Hematopoietic multipotent progenitor cell treated with erythropoietin and hydrocortisone succinate and interleukin-3 and kit ligand, for 4 days (in vitro differentiated cells): ENCODE measurements at regions not wholly inside any gene's neighbourhood (a gene's known extent, or its start where the extent isn't known, plus 50 kb on each side); places are given as distances from the start of the nearest gene placed in this dataset.
"Not testable (repeated sequence)": the region's sequence is repeated elsewhere in the genome, so short reads cannot be mapped to it uniquely, and the experiment has no call there.

Source experiments
- DNase-seq: peaks from one replicate; pipeline ENCODE4 v3.0.0-alpha.2; 2015

DNA sequence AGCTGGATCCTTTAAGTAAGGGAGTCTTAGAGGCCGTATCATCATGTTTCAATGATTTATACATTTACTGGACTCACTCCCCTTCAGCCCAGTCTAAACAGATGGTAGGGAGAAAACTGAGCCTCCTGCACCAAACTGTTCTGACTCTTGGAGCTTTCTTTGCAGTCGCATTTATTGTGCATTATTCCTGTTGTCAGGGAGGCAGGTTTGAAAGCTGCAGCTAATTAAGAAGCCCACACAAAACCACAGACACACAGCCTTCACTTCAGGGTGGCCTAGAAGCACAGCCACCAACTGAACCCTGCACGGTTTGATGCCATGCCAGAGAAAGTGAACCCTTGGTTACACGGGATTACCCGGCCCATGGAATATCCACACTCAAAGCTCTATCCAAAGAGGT is 911.0 kb downstream of the UQCRFS1 start:
- DNase-seq: no peak

DNA sequence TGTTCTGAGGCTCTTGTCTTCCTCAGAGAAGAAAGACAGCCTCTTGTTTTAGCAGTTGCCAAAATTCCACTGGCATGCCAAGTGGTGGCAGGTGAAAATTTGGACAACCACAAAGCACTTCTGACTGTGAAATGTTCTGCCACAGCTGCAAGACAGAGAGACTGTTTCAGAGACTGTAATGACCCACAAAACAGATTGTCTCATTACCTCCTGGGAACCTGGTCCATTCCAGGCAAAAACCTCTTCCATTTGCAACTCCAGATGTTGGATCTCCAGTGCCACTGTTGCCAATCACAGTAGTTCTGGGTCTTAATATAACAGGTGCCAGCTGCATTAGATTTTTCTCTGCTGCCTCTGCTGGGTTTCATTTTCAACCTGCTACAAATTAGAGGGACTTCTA is 911.5 kb downstream of the UQCRFS1 start:
- no peak for DNase-seq

DNA sequence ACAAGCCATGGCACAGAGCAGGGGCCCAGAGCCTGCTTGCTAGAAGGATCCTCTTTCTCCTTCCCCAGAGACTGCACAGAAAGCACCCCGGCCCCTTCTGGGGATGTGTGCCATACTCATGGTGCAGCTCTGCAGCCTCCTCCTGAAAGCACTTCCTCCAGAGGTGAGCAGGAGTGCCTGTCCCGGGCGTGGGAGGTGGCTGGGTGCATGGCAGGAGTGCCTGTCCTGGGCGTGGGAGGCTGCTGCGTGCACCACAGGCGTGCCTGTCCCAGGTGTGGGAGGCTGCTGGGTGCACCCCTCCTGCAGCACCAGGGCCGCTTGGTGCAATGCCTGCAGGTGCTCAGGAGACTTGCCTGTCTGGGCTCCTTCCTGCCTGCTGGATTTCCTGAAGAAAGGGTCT is 913.3 kb downstream of the UQCRFS1 start:
- DNase-seq: no peak

- no peak for DNase-seq
Measured at GRCh38 chr19:28297586-28298157, 915.3 kb downstream of the UQCRFS1 start.

GRCh38 chr19:28297036-28297435 is 915.9 kb downstream of the UQCRFS1 start:
- DNase-seq: no peak

- DNase-seq: no peak
Measured at GRCh38 chr19:28296506-28296905, 916.4 kb downstream of the UQCRFS1 start.

DNA sequence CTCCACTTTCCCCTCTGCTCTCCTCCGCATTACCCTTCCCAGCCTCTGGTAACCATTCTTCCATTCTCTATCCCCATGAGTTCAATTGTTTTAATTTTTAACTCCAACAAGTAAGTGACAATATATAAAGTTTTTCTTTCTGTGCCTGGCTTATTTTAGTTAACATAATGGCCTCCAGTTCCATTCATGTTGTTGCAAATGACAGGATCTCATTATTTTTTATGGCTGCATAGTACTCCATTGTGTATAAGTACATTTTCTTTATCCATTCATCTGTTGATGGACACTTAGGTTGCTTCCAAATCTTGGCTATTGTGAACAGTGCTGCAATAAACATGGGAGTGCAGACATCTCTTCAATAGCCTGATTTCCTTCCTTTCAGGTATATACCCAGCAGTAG is 918.0 kb downstream of the UQCRFS1 start:
- DNase-seq: not testable (repeated sequence)

DNA sequence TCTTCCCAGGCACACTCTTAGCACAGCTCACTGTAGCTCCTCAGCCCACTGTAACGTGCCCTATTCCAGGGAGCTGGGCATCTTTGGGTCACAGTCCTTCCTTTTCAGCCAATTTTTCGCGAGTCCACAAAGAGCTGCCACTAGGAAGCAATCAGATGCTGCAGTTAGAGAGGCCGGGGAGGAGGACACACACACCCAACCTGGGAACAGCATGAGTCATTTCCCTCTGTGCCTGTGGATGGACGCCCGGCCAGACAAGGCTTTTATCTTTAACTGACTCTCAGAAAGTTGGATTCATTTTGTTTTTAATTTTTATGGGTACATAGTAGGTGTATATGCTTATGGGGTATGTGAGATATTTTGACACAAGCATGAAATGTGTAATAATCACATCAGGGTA is 918.6 kb downstream of the UQCRFS1 start:
- no peak for DNase-seq

- no peak for DNase-seq
Measured at GRCh38 chr19:28293685-28294084, 919.3 kb downstream of the UQCRFS1 start.

GRCh38 chr19:28292822-28293500 is 920.0 kb downstream of the UQCRFS1 start:
- DNase-seq: no peak

DNA sequence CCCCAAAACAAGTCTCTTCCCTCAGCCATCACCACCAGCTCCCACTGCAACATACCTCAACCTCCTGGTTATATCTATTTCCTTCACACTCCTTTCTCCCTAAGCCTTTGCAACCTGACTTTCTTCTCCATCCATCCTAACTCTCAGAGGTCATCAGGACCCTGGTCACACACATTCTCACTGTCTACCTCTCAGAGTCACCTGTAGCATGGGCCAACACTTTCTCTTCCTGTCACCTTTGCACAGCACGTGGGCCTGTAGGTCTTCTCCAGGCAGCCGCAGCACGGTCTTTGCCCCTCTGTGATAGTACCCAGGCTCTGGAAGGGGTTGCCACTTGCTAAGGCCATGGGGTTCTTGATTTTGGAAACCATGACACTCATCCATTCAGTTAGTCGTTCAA is 921.1 kb downstream of the UQCRFS1 start:
- DNase-seq: no peak

- no peak for DNase-seq
Measured at GRCh38 chr19:28290963-28291657, 921.8 kb downstream of the UQCRFS1 start.

- no peak for DNase-seq
Measured at GRCh38 chr19:28289295-28290063, 923.5 kb downstream of the UQCRFS1 start.

- DNase-seq: no peak
Measured at GRCh38 chr19:28288572-28289264, 924.2 kb downstream of the UQCRFS1 start.

DNA sequence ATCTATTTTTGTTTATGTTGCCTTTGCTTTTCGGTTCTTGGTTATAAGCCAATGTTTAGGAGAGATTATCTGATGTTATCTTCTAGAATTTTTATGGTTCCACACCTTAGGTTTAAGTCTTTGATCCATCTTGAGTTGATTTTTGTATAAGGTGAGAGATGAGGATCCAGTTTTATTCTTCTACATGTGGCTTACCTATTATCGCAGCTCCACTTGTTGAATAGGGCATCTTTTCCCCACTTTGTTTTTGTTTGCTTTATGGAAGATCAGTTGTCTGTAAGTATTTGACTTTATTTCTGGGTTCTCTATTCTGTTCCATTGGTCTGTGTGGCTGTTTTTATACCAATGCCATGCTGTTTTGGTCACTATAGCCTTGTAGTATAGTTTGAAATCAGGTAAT is 927.0 kb downstream of the UQCRFS1 start:
- no peak for DNase-seq

DNA sequence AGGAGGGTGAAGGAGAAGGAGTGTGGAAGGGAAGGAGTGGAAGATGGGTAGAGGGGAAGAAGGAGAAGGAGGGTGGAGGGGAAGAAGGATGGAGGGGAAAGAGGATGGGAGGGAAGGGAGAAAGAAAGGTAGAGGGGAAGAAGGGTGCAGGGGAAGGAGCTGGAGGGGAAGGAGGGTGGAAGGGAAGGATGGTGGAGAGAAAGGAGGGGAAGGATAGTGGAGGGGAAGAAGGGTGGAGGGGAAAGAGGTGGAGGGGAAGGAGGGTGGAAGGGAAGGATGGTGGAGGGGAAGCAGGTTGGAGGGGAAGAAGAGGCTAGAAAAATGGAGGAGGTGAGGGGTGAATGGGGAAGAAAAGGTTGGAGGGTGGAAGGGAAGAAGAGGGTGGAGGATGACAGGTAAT is 927.9 kb downstream of the UQCRFS1 start:
- DNase-seq: no peak

DNA sequence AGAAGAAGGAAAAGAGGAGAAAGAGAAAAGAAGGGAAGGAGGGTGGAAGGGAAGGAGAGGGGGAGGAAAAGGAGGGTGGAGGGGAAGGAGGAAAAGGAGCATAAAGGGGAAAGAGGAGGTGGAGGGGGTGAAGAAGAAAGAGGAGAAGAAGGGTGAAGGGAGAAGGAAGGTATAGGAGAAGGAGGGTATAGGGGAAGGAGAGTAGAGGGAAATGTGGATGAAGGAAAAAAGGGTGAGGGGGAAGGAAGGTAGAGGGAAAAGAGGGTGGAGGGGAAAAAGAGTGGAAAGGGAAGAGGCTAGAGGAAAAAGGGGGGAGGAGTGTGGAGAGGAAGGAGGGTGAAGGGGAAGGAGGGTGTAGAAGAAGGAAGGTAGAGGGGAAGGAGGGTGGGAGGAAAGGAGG is 928.6 kb downstream of the UQCRFS1 start:
- no peak for DNase-seq

DNA sequence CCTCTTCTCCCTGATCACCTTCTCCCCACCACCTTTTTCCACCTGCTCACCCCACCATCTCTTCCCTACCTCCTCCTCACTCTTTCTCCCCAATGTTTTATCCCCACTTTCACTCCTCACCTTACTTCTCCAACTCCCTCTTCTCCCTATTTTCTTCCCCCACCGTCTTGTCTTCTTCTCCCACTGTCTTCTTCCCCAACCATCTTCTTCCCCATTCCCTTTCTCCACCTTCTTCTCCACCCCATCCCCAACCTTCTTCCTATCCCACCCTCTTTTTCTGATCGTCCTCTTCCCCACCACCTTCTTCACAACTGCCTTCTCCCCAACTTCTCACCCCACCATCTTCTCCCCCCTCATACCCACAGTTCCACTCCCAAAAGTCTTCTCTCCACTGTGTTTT is 929.4 kb downstream of the UQCRFS1 start:
- no peak for DNase-seq

DNA sequence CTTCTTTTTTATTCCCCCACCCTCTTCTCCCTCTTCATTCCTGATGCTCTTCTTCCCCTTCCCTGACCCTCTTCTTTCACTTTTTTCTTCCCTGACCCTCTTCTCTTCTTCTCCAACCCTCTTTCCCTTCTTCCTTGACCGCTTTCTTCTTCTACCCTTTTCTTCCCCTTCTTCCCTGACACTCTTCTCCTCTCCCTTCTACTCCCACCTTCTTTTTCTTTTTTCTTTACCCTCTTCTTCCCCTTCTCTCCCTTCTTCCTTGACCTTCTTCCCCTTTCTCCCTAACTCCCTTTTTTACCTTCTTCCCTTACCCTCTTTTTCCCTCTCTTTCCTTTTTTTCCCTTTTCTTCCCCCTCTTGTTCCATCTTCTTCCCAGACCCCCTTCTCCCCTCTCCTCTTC is 931.3 kb downstream of the UQCRFS1 start:
- DNase-seq: no peak

GRCh38 chr19:28264556-28264955 is 948.4 kb downstream of the UQCRFS1 start:
- DNase-seq: no peak

DNA sequence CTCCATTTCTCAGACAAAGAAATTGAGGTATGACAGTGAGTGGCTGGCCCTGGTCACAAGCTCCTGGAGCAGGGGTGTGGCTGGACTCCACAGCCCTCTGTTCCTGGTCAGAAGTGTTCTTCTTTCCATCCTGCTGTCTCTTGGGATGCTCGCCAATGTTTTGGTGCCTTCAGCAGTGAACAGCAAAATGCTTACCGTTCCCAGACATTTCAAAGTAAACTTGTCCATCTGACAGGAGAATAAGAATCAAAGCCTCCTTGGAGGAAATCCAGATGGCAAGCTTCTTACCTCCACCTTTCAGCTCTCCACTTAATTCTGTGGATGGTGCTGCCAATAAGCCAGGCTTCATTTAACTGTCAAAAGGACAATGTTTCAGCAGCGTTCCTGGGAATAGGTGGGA is 954.1 kb downstream of the UQCRFS1 start:
- no peak for DNase-seq

- DNase-seq: no peak
Measured at GRCh38 chr19:28257396-28257795, 955.6 kb downstream of the UQCRFS1 start.

DNA sequence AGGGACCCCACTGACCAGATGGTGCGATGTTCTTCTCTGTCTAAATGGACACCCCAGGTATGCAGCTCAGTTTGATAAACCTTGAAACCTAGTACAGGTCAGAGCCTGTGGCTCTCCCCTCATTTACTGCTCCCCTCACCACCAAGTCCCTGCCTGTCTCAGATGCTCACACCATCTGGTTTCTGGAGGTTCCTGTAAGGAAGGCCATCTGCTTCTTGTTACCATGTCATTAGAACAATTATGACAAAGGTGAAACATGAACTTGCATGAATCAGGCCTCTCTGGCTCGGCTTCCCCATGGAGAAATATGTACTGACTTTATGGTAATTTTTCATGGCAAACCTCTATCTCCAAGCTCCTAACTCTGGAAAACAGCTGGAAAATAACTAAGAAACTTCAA is 965.7 kb downstream of the UQCRFS1 start:
- DNase-seq: no peak
